ENCODE measurements at regions not wholly inside any gene's neighbourhood (a gene's known extent, or its start where the extent isn't known, plus 50 kb on each side); places are given as distances from the start of the nearest gene placed in this dataset.

- no peak for TF ChIP-seq CTCF (IDR thresholded peaks at IDR 0.05)
- no peak overlapping the region for H3K27ac ChIP-seq
- DNase-seq (ENCODE audit: low spot score), result no peak
- no peak overlapping the region for H3K4me3 ChIP-seq
These were observed 505.1 kb upstream of the TMEM132C start for GRCh38 chr12:127761880-127762279.

- no peak overlapping the region for H3K4me3 ChIP-seq
These were observed 499.3 kb upstream of the TMEM132C start for GRCh38 chr12:127767656-127768055.

GRCh38 chr12:127770118-127770517 is 496.9 kb upstream of the TMEM132C start:
- no peak for TF ChIP-seq CTCF (IDR thresholded peaks at IDR 0.05)
- Histone ChIP-seq H3K4me3 (no peak overlapping the region), H3K27ac (no peak overlapping the region)
- DNase-seq (ENCODE audit: low spot score), result no peak

More at GRCh38 chr12:127767656-127768055, 499.3 kb upstream of the TMEM132C start:
- no peak for DNase-seq (ENCODE audit: low spot score)
- no peak for TF ChIP-seq CTCF (IDR thresholded peaks at IDR 0.05)
- H3K27ac ChIP-seq, result no peak overlapping the region

- no peak overlapping the region for H3K4me3 ChIP-seq
- no peak for DNase-seq (ENCODE audit: low spot score)
- H3K27ac ChIP-seq, result no peak overlapping the region
- TF ChIP-seq CTCF (IDR thresholded peaks at IDR 0.05), result no peak
These were observed 495.4 kb upstream of the TMEM132C start for GRCh38 chr12:127771546-127771945.

GRCh38 chr12:127773520-127773919 is 493.4 kb upstream of the TMEM132C start:
- no peak for TF ChIP-seq CTCF (IDR thresholded peaks at IDR 0.05)
- H3K4me3 ChIP-seq, result no peak overlapping the region
- no peak overlapping the region for H3K27ac ChIP-seq
- no peak for DNase-seq (ENCODE audit: low spot score)

- TF ChIP-seq CTCF (IDR thresholded peaks at IDR 0.05), result no peak
- no peak for DNase-seq (ENCODE audit: low spot score)
- Histone ChIP-seq H3K27ac (no peak overlapping the region), H3K4me3 (no peak overlapping the region)
These were observed 492.1 kb upstream of the TMEM132C start for GRCh38 chr12:127774828-127775227.

- no peak overlapping the region for H3K4me3 ChIP-seq
- no peak overlapping the region for H3K27ac ChIP-seq
- TF ChIP-seq CTCF (IDR thresholded peaks at IDR 0.05), result no peak
- no peak for DNase-seq (ENCODE audit: low spot score)
These were observed 487.5 kb upstream of the TMEM132C start for GRCh38 chr12:127779301-127780045.

Measured in coronary artery (tissue), 2 donors.